HG02610 (cell line): ENCODE measurements at regions not wholly inside any gene's neighbourhood (a gene's known extent, or its start where the extent isn't known, plus 50 kb on each side); places are given as distances from the start of the nearest gene placed in this dataset.
"Not testable (repeated sequence)": the region's sequence is repeated elsewhere in the genome, so short reads cannot be mapped to it uniquely, and the experiment has no call there.

Source experiments
- ATAC-seq: cut with Tn5 transposase; IDR thresholded peaks from one replicate; pipeline ENCODE4 v1.9.1; 2021; ENCODE audit warnings: mild to moderate bottlenecking, moderate library complexity; ENCODE audit not compliant: unreplicated experiment

DNA sequence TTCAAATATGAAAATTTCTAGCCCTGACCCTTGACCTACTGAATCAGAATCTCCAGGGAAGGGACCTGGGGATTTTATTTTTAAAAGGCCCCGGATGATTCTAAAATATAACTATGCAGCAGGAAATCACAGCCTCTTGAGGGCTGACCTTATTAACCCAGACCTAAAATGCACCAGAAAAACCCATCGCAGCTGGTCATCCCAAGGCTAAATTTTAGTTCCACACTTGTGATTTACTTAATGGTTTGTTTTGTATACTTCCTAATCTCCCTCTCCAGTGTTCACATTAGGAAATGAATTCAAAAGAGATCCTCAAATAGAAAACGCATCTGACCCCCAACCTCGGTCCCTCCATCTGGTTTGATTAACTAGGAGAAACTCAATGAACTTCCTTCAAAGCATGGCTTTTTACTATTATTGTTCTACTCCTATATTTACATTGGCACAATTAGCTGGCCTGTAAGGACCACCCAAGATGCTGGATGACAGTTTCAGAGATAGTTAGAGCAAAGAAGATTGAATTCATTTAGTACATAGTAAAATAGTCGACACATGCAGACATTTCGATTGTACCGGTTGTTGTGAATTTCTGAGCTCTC is 147.8 kb upstream of the MED14 start:
- ATAC-seq: no peak

DNA sequence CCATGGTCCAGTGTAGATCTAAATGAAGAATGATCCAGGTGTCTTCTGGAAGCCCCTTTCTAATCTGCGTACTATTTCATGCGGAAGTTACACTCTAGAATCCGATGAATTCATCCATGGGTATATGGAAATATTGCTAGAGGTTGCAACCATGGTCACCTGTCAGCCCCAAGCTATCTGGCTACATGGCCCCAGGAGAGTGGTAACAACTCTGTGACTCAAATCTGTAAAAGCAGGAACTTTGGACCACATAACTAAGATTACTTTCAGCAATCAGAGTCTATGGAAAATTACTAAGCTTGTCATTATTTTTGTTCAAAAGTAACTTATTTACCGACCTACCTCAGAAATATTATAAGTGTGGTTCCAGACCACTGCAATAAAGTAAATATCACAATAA is 150.6 kb upstream of the MED14 start:
- ATAC-seq: no peak

DNA sequence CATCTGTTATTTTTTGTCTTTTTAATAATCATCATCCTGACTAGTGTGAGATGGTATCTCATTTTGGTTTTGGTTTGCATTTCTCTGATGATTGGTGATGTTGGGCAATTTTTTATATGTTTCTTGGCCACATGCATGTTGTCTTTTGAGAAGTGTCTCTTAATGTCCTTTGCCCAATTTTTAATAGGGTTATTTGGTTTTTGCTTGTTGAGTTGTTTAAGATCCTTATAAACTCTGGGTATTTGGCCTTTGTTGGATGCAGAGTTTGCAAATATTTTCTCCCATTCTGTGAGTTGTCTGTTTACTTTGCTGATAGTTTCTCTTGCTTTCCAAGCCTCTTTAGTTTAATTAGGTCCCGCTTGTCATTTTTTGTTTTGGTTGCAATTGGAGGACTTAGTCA is 152.1 kb upstream of the MED14 start:
- no peak for ATAC-seq

DNA sequence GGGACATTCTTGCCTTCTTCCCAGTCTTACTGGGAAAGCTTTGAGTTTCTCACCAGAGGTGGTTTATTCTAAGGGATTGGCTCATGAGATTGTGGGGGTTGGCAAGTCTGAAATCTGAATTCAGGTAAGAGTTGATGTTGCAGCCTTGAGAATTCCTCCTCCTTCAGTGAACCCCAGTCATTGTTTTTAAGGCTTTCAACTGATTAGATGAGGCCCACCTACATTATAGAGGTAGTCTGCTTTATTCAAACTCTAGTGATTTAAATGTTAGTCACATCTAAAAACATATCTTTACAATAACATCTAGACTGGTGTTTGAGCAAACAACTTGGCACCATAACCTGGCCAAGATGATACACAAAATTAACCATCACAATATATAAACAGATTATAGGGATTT is 156.5 kb upstream of the MED14 start:
- no peak for ATAC-seq

DNA sequence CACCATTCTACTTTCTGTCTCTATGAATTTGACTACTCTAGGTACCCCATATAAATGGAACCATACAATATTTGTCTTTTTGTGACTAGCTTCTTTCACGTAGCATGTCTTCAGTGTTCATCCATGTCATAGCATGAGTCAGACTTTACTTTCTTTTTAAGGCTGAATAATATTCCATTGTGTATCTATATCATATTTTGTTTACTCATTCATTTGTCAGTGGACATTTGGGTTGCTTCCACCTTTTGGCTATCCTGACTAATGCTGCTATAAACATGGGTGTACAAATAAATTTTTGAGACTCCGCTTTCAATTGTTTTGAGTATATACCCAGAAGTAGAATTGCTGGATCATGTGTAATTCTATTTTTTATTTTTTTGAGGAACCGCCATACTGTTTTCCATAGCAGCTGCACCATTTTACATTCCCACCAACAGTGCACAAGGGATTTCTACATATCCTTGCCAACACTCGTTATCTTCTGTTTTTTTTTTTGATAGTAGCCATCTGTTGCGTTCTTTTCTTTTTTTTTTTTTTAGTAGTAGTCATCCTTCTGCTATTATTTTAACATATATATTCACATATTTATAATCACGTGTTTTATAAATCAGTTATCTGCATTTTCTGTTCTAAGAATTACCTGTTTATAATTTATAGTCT is 158.0 kb upstream of the MED14 start:
- ATAC-seq: no peak

DNA sequence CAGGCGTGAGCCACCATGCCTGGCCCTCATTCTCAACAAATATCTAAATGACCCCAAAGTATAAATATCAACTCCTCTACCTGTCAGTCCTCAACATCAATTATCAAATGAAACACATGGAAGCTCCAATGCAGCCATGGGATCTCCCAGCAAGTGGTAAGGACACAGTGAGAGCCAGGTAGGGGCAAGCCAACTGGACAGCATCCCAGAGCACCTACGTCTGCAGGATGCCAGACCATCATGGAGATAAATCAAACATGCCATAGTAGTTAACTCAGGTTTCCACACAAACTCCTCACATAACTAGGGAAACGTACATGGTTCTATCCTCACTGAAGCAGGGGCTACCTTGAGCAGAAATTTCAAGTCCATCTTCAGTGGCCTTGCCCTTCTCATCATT is 159.9 kb upstream of the MED14 start:
- ATAC-seq: no peak

DNA sequence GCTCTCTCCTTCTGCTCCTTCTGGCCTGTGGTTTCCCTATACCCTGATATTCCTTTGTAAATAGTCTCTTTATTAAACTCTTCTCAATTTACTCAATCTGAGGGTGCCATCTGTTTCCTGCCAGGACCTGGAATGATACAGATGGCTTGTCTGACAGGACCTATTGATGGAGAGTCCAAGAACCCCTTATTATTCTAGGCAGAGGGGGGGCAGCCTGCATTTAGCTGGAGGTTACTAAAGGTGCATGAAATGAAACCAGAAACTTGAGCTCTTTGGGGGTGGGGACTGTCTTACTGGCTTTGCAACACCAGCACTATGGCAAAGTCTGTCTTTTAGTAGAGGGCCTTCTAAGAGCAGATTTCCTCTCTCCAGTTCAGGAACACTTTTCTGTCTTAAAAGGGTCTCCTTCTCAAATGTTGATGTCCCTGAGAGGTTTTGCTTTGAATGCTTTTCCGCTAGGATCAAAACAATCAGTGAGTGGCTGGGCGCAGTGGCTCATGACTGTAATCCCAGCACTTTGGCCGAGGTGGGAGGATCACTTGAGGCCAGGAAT is 162.5 kb upstream of the MED14 start:
- no peak for ATAC-seq

DNA sequence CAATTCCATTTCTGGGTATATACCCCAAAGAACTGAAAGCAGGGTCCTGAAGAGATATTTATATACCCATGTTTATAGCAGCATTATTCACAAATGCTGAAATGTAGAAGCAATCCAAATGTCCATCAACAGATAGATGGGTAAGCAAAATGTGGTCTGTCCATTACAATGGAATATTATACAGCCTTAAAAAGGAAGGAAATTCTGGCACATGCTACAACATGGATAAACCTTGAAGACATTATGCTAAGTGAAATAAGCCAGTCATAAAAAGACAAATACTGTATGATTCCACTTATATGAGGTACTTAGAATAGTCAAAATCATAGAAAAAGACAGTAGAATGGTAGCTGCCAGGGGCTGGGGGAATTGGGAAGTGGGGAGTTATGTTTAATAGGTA is 169.4 kb upstream of the MED14 start:
- ATAC-seq: not testable (repeated sequence)

DNA sequence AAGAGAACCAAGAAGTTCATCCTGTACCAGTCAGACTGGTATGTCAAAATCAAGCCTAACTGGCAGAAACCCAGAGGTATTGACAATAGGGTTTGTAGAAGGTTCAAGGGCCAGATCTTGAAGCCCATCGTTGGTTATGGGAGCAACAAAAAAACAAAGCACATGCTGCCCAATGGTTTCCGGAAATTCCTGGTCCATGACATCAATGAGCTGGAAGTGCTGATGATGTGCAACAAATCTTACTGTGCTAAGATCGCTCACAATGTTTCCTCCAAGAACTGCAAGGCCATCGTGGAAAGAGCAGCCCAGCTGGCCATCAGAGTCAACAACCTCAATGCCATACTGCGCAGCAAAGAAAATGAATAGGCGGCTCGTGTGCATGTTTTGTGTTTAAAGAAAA is 172.7 kb upstream of the MED14 start:
- no peak for ATAC-seq

DNA sequence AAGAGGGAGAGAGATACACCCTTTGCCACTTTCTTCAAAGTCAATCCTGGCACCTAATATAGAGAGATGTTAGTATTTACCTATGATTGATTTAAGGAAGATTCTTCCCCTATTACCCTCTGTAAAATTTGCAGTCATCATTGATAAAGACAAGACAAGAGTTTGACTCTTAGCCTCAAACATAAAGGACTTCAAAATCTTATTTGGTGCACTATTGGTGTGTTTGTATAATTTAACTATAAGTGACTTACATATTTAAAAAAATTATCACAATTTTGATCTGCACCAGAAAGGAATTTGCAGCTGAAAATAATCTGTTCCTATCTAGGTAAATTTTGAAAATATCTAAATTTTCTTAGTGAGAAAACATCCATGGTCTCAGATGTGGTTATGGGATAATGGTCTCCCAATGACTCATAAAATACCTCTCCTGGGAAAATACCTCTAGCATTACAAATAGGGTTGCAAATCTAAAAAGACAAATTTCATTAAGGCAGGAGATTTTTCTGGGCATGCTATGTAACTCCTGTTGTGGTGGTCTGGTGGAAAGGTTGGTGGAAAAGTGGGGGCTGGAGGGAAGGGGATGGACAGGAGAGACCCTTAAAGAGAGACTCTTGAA is 173.6 kb upstream of the MED14 start:
- ATAC-seq: no peak

DNA sequence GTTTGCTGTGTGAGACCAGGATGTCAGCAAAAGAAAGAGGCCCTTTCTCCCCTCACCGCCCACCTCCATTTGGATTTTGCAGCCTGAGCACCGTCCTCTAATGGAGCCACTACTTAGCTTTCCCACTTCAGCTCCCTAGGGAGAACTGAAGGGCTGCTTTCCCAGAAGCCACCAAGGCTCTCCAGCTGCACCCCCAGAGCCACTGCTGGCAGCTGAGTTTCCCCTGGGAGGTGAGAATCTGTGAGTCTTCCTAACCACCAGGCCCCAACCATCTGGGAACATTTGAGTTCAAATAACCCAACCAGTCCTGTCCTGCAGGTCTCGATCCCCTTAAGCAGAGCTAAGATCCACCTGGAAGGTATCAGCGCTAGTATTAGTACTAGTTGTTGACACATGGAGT is 173.1 kb upstream of the USP9X start:
- no peak for ATAC-seq

DNA sequence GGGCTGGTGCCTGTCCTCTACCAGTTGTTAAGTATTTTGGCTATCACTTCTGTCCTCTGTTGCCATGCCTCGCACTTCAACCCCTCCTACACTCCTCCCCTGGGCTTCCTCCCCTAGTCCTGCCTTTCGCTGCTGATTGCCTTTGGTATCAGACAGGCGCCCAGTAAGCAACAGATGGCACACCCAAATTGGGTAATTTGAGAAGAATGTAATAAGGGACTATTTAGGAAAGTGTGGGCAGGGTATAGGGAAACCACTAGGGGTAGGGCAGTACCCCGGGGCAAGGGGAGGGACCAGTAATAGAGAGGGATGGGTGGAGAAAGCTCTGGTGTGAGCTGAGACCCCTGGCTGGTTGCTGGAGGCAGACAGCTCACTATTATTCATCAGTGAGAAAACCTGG is 172.7 kb upstream of the USP9X start:
- ATAC-seq: no peak

DNA sequence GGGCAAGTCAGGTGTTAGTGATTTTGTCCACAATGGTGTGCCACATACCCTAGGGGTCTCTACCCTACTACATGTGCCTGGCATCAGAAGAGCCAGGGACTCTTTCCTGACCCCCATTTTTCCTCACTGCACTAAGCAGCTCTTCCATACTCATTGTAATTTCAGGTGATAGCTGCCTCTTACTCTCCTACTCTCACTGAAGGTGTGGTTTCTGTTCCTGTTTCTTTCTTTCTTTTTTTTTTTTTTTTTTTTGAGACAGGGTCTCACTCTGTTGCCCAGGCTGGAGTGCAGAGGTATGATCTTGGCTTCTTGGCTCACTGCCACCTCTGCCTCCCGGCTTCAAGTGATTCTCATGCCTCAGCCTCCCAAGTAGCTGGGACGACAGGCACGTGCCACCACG is 164.9 kb upstream of the USP9X start:
- ATAC-seq: no peak

DNA sequence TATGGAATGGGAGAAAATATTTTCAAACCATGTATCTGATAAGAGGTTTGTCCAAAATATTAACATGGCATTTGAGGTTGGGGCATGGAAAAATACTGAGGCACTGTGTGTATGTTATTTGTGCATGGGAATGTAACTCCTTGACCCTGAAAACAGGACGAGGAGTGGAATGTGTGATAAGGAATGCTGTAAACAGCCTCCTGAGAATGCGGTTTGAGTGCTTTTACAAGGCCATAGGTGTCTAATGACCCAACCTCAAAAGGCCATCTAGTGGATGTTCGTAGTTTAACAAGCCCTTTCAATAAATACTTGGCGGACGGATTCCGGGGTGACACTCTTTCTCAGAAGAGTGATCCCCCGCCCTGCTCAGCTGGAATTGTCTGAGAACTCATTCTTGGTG is 162.9 kb upstream of the USP9X start:
- no peak for ATAC-seq

DNA sequence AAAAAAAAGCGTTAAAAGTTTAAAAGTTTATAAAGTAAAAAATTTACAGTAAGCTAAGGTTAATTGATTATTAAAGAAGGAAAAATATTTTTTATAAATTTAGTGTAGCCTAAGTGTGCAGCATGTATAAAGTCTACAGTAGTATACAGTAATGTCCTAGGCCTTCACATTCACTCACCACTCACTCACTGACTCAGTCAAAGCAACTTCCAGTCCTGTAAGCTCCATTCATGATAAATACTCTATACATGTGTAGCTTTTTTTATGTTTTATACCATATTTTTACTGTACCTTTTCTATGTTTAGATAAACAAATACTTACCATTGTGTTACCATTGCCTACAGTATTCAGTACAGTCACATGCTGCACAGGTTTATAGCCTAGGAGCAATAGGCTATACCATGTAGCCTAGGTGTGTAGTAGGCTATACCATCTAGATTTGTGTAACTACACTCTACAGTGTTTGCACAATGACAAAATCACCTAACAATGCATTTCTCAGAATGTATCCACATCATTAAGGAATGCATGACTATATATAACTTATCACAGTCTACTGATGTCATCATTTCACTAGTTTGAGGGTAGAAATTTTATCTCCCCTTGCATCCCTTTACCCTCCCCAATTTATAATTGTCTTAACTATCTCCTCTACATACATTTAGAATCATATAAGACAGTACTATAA is 158.4 kb upstream of the USP9X start:
- ATAC-seq: not testable (repeated sequence)

DNA sequence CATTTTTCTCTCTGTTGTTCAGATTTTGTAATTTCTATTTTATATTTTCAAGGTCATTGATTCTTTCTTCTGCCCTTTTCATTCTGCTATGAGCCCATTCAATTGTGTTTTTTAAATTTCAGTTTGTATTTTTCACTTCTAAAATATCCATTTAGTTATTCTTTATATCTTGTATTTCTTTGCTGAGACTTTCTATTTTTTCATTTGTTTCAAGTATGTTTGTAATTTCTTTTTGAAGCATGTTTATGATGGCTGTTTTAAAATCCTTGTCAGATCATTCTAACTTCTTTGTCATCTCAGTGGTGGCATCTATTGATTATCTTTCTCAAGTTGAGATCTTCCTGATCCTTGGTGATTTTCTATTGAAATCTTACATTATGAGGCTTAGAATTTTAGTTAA is 157.2 kb upstream of the USP9X start:
- no peak for ATAC-seq

DNA sequence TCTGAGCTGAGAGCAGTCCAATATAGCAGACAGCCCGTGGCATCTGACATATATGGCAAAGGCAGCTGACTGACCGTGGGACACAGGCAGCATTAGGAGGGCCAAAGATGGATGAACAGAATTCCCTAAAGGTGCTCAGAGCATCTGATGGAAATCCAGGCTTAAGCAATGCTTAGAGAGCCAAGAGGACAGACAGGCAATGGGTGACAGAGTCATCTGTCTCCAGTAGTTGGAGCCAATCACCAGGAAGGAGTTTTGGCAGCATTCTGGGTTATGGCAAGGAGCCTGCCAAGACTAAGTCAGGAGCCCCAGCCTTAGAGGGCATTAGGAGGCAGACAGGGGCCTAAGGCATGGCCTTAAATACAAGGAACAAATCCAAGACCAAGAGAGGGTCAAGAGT is 153.3 kb upstream of the USP9X start:
- no peak for ATAC-seq

DNA sequence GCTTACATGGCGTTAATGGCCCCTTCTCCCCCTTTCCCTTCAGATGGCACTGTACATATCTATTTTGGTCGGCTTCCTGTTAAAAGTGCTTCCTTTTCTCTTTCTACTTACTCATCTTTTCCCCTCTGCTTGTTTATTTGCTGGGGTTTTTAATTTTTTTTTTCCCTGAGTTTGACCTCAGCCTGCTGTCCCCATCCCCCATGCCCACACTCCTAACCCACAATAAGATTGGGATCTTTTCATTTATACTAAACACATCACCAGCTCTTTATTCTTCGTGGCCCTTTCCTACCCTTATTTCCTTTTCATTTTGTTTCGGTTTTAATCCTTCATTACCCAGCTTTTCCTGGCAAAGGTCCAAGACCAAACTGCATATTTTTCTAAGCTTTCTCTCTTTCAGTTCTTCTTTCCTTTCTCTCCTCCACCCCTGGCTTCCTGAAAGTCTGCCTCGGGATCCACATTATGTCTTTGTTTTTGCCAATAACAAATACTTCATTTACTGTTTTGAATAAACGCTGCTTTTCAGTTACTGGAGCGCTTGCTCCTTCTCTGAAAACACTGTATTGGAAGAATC is 152.0 kb upstream of the USP9X start:
- ATAC-seq: no peak

DNA sequence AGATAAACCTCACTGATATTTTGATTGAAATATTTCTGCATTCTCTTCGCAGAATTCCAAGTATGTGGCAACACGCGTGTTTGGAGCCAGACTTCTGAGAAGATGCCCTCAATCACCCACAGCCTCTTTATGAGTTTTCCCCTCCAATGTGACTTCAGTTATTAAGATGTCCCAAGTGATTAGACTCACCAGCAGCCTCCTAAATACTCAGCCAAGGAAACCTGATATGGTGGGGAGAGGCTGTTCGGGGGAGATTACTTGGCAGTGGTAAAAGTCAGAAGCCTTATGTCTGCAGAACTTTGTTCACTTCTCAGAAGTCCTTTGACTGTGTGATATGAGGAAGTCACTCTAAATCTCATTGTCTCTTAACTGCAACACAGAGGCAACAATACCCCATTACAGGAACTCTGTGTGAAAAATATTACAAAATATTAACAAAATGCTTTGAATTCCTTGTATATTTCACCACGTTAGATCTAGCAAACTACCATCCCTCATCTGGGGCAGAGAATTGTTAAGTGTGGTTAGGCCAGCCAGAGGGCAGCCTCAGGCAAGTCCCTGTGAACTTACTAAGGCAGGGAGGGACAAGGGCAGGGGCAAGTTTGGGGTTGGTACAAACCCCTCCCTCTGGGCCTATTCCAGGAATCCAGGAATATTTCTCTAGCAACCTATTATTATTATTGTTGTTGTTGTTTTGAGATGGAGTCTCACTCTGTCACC is 151.4 kb upstream of the USP9X start:
- no peak for ATAC-seq

DNA sequence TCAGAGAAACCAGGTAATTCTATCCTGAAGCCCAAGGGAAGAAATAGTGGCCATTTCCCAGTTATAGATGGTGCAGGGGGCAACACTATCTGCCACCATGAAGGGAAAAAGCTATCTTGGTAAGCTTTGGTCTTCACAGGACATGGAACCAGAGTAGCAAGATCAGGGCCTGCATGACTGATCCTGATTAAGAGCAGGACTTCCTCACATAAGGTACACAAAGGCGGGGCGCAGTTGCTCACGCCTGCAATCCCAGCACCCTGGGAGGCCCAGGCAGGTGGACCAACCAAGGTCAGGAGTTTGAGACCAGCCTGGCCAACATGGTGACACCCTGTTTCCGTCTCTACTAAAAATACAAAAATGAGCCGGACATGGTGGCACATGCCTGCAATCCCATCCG is 148.4 kb upstream of the USP9X start:
- ATAC-seq: no peak

DNA sequence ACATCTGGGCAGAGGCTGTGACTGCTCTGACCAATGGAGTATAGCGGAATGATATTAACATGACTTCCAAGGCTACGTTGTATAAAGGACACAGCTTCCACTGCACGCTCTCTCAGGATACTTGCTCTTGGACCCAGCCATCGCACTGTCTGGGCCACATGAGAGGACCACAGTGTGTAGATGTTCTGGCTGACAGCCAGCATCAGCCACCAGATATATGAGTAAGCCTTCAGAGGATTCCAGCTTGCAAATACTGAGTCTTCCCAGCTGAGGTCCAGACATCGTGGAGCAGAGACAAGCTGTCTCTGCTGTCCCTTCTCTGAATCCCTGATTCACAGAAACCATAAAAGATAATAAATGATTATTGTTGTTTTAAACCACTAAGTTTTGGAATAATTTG is 146.8 kb upstream of the USP9X start:
- no peak for ATAC-seq
